Sigmoid colon (tissue), 6 donors: ENCODE measurements at regions not wholly inside any gene's neighbourhood (a gene's known extent, or its start where the extent isn't known, plus 50 kb on each side); places are given as distances from the start of the nearest gene placed in this dataset.

Experiments
- DNase-seq: peaks from one replicate; pipeline ENCODE4 v3.0.0-alpha.2; 2019
- H3K27ac ChIP-seq, 4 donors: fragments of 200-600 bp; sonication (generic); one replicate each; pipeline ENCODE4 v1.5.1; 2016 to 2019; ENCODE audit warnings: mild to moderate bottlenecking in 1 of 4
- H3K27me3 ChIP-seq, 3 donors: fragments of 200-600 bp; sonication (generic); one replicate each; pipeline ENCODE4 v1.5.1; 2019; ENCODE audit warnings: mild to moderate bottlenecking in 1 of 3
- H3K36me3 ChIP-seq, 4 donors: fragments of 200-600 bp; sonication (generic); one replicate each; pipeline ENCODE4 v1.5.1; 2016 to 2019
- H3K4me1 ChIP-seq, 4 donors: fragments of 200-600 bp; sonication (generic); one replicate each; pipeline ENCODE4 v1.5.1; 2017 to 2019
- H3K4me3 ChIP-seq, 4 donors: fragments of 200-600 bp; sonication (generic); one replicate each; pipeline ENCODE4 v1.5.1; 2017 to 2019; ENCODE audit warnings: mild to moderate bottlenecking in 2 of 4, moderate library complexity in 1 of 4
- H3K9me3 ChIP-seq, 4 donors: fragments of 200-600 bp in 3 of 4; sonication (generic) in 3 of 4; one replicate each; pipeline versions ENCODE4 v1.5.1 to v1.6.1; 2013 to 2019
- EP300 ChIP-seq, 4 donors: sonication (generic); formaldehyde crosslinking; IDR thresholded peaks; one replicate each; pipeline ENCODE4 v1.6.1; 2017; ENCODE audit warnings: antibody characterized with exemption in 4 of 4
- POLR2A ChIP-seq, 2 donors: fragments of 450-650 bp; IDR thresholded peaks; one replicate each; pipeline ENCODE4 v1.6.1; 2016; ENCODE audit warnings: antibody characterized with exemption in 2 of 2, mild to moderate bottlenecking in 2 of 2, moderate library complexity in 2 of 2
- POLR2AphosphoS5 ChIP-seq, 4 donors: sonication (generic); formaldehyde crosslinking; IDR thresholded peaks; one replicate each; pipeline ENCODE4 v1.6.1; 2017; ENCODE audit warnings: antibody characterized with exemption in 4 of 4
- WGBS, 2 donors: extraction: QIAGEN DNeasy Blood & Tissue Kit; methylation state at CpG; one replicate each; pipeline ENCODE4 v1.1.7; 2013; 5-methylcytosine and 5-hydroxymethylcytosine counted together
- intact Hi-C: fragments of 100-400 bp; cut with DNase I; formaldehyde crosslinking; loops from one replicate; pipeline ENCODE4 v1.15.1; 2023
- TF ChIP-seq, protein P1 (sequence below), 4 experiments: fragments of 450-650 bp in 3 of 4; fragments of 200-600 bp in 1 of 4; IDR thresholded peaks; one replicate each; pipeline ENCODE4 v1.5.1; 2016 to 2019; ENCODE audit warnings: antibody characterized with exemption in 4 of 4, mild to moderate bottlenecking in 3 of 4, moderate library complexity in 2 of 4
- donor health status: healthy with polysubstance abuse.
- donor health status: healthy.

DNA sequence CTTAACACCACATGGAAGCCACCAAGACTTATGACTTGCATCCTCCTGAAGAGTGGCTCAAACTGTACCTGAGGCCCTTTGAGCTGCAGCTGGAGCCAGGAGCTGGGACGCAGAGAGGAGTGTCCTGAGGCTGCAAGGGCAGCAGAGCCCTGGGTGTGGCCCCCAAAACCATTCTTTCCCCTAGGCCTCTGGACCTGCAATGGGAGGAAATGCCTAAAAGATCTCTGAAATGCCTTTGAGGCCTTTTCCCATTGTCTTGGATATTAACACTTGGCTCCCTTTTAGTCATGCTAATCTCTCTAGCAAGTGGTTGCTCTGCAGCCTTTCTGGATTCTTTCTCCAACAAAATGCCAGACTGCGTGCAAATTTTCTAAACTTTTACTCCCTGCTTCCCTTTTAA lies 156.1 kb downstream of the SLC38A4 start:
- H3K27ac ChIP-seq: no peak overlapping the region
- no peaks in the 10 kb centered on the region for H3K27me3 ChIP-seq
- no peak for TF ChIP-seq POLR2A (IDR thresholded peaks at IDR 0.05)
- TF ChIP-seq EP300 (IDR thresholded peaks at IDR 0.05): no peak
- TF ChIP-seq, protein P1, sequence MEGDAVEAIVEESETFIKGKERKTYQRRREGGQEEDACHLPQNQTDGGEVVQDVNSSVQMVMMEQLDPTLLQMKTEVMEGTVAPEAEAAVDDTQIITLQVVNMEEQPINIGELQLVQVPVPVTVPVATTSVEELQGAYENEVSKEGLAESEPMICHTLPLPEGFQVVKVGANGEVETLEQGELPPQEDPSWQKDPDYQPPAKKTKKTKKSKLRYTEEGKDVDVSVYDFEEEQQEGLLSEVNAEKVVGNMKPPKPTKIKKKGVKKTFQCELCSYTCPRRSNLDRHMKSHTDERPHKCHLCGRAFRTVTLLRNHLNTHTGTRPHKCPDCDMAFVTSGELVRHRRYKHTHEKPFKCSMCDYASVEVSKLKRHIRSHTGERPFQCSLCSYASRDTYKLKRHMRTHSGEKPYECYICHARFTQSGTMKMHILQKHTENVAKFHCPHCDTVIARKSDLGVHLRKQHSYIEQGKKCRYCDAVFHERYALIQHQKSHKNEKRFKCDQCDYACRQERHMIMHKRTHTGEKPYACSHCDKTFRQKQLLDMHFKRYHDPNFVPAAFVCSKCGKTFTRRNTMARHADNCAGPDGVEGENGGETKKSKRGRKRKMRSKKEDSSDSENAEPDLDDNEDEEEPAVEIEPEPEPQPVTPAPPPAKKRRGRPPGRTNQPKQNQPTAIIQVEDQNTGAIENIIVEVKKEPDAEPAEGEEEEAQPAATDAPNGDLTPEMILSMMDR (IDR thresholded peaks at IDR 0.05): no peak
- TF ChIP-seq POLR2AphosphoS5 (IDR thresholded peaks at IDR 0.05): no peak
- 68% methylated on average over 2 of the region's 2 CpGs for WGBS, 2 donors
- H3K4me3 ChIP-seq: no peak overlapping the region
- no peaks in the 10 kb centered on the region for H3K9me3 ChIP-seq
- H3K4me1 ChIP-seq: peaks cover 0 to 10% (median 0%) of the 10 kb centered on the region in 4 donors
- DNase-seq: no peak
- intact Hi-C loops: loop anchor here (10.0 kb wide), 3 partner anchors 155 to 515 kb away; partner anchors contain the start of genes SLC38A1 and SLC38A4
- H3K36me3 ChIP-seq: no peaks in the 10 kb centered on the region

DNA sequence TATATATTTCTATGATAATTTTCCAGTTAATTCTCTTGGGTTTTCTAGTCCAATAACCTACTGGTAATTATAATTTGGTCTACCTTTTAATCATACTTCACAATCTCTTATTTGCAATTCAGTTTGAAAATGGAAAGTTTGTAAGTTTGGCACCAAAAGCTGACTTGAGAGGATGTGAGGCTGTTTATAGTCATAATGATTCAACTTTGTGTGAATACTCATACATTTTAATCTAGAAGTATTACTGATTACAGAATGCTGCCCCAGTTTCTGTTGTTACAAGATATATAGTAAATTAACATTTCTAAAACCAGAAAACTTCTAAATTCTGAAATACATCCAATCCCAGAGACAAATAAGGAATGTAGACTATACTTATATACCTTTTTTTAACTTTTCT lies 158.2 kb downstream of the SLC38A4 start:
- intact Hi-C loops: loop anchor here (10.0 kb wide), 2 partner anchors 403 to 513 kb away; partner anchors contain the start of gene SLC38A1
- Histone ChIP-seq H3K27me3 (no peaks in the 10 kb centered on the region), H3K36me3 (no peaks in the 10 kb centered on the region), H3K4me3 (no peak overlapping the region), H3K4me1 (peaks cover 0 to 10% (median 0%) of the 10 kb centered on the region in 4 donors), H3K27ac (no peak overlapping the region), H3K9me3 (no peaks in the 10 kb centered on the region)
- TF ChIP-seq POLR2AphosphoS5 (IDR thresholded peaks at IDR 0.05) (no peak), POLR2A (IDR thresholded peaks at IDR 0.05) (no peak), EP300 (IDR thresholded peaks at IDR 0.05) (no peak)
- TF ChIP-seq, protein P1 (IDR thresholded peaks at IDR 0.05): no peak
- no peak for DNase-seq

DNA sequence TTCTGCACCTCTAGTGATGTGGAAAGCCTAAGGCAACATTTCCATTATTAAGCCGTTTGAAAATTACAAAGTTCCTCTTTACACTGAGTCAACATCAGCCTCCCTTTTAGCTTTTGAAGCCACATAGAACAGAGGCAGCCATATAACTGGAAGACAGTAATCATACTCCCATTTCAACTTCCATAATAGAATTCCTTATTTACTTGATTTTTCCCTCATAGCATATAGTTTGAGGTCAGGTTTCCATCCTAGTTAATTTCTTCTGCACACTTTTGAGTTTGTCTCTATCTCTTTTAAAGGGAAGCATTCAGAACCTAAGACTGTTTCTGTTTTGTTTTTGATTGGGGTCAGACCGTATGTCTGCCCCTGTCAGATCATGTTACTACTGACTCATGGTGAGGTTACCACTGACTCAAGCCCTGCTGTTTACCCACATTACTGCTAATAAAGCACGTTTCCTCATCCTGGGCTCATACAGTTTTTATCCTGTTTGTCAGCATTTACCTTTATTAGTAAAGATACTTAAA lies 161.0 kb downstream of the SLC38A4 start:
- H3K4me3 ChIP-seq: no peak overlapping the region
- no peaks in the 10 kb centered on the region for H3K27me3 ChIP-seq
- no peak overlapping the region for H3K27ac ChIP-seq
- TF ChIP-seq POLR2AphosphoS5 (IDR thresholded peaks at IDR 0.05): no peak
- TF ChIP-seq POLR2A (IDR thresholded peaks at IDR 0.05): no peak
- TF ChIP-seq, protein P1 (IDR thresholded peaks at IDR 0.05): no peak
- TF ChIP-seq EP300 (IDR thresholded peaks at IDR 0.05): no peak
- H3K4me1 ChIP-seq: peaks cover 0 to 20% (median 15%) of the 10 kb centered on the region in 4 donors
- no peaks in the 10 kb centered on the region for H3K36me3 ChIP-seq
- 21 to 23% methylated on average over 3 of the region's 3 CpGs for WGBS, 2 donors
- intact Hi-C loops: loop anchor here (5.0 to 10.0 kb wide), 5 partner anchors 400 to 673 kb away; partner anchors contain the start of genes SCAF11 and SLC38A1
- DNase-seq: no peak
- H3K9me3 ChIP-seq: no peaks in the 10 kb centered on the region

DNA sequence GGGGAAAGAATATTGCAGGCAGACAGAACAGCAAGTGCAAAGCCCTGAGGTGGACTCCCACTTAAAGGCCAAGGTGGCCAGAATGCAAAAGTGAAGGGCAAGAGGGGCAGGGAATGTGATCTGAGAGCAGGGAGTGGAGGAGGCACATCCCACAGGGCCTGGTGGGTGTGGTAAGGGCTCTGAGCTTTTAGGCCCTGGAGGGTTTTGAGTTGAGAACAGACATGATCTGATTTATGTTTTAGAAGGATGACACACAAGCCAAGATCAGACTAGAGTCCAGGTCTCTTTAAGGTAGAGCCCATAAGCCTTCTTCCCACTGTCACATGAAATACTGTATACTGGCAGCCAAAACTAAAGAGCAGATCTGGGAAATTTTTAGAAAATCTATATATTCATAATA lies 162.5 kb downstream of the SLC38A4 start:
- H3K27ac ChIP-seq: no peak overlapping the region
- no peak overlapping the region for H3K4me3 ChIP-seq
- H3K36me3 ChIP-seq: no peaks in the 10 kb centered on the region
- no peaks in the 10 kb centered on the region for H3K27me3 ChIP-seq
- TF ChIP-seq, protein P1 (IDR thresholded peaks at IDR 0.05): no peak
- no peak for TF ChIP-seq POLR2AphosphoS5 (IDR thresholded peaks at IDR 0.05)
- no peak for TF ChIP-seq POLR2A (IDR thresholded peaks at IDR 0.05)
- TF ChIP-seq EP300 (IDR thresholded peaks at IDR 0.05): no peak
- no peaks in the 10 kb centered on the region for H3K9me3 ChIP-seq
- DNase-seq: no peak
- intact Hi-C loops: loop anchor here (5.0 to 10.0 kb wide), 5 partner anchors 399 to 671 kb away; partner anchors contain the start of genes SCAF11 and SLC38A1
- H3K4me1 ChIP-seq: peaks cover 0 to 35% (median 28%) of the 10 kb centered on the region in 4 donors
